ENCODE measurements at regions not wholly inside any gene's neighbourhood (a gene's known extent, or its start where the extent isn't known, plus 50 kb on each side); places are given as distances from the start of the nearest gene placed in this dataset.

DNA sequence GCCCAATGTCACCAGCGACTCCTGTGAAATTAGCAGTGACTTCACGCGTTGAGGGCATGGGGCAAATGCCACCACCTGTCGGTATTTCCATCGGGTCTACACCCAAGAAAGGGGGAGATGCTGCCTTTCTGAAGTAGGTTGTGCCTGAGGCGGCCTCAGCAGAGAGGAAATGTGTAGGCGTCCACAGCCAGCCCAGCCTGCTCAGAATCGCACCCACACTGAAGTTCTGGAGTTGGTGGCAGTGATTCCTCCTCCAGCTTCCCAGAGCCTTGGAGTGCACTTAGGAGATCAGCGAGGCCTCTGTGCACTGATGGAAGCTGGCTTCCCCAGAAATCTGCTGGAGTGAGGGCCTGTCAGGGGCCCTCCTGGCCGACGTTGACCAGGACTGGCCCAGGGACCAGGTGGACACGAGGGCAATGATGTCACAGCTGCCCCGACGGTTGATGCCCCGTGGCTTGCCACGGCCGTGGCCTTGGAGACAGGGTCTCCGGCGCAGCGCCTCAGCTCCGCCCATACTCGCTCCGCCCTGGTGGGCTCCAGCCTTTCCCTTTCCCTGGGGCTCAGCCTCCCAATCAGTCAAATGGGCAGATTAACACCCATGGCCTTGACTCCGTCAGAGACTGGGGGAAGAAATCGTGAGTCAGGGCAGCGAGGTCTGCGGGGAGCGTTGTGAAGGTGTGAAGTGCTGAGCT is 484.8 kb downstream of the PREX1 start:
- no peaks in the 10 kb centered on the region for H3K9me2 ChIP-seq (replicated peaks; ENCODE audit: low read depth, low read length)
- H2AFZ ChIP-seq (ENCODE audit: low read length): no peak overlapping the region
- TF ChIP-seq CTCF (conservative IDR thresholded peaks at IDR 0.05; ENCODE audit: low read length): no peak
- TF ChIP-seq EZH2phosphoT487 (IDR thresholded peaks at IDR 0.05; ENCODE audit: borderline replicate concordance): no peak
- H3K9ac ChIP-seq (ENCODE audit: low read depth, low read length, poor library complexity, severe bottlenecking): no peak overlapping the region
- H3K4me3 ChIP-seq (ENCODE audit: low read length, poor library complexity, severe bottlenecking): no peak overlapping the region
- H3F3A ChIP-seq (ENCODE audit: low read depth): no peaks in the 10 kb centered on the region
- no peaks in the 10 kb centered on the region for H4K20me1 ChIP-seq (ENCODE audit: insufficient read depth, low read length, poor library complexity, severe bottlenecking)
- no peaks in the 10 kb centered on the region for H3K36me3 ChIP-seq (ENCODE audit: insufficient read depth, low read length)
- no peaks in the 10 kb centered on the region for H3K27me3 ChIP-seq (ENCODE audit: insufficient read depth, low read length, poor library complexity, severe bottlenecking)
- H3K79me2 ChIP-seq (ENCODE audit: insufficient read depth, low read length): no peaks in the 10 kb centered on the region
- no peaks in the 10 kb centered on the region for H3K4me1 ChIP-seq (ENCODE audit: insufficient read depth, low read length, poor library complexity, severe bottlenecking)
- no peak overlapping the region for H3K4me2 ChIP-seq (ENCODE audit: low read depth, low read length, poor library complexity, severe bottlenecking)
- no peaks in the 10 kb centered on the region for H3K9me3 ChIP-seq (ENCODE audit: insufficient read depth, low read depth, low read length)

- no peaks in the 10 kb centered on the region for H3K36me3 ChIP-seq (ENCODE audit: insufficient read depth, low read length)
- H3K9me2 ChIP-seq (replicated peaks; ENCODE audit: low read depth, low read length): no peaks in the 10 kb centered on the region
- no peaks in the 10 kb centered on the region for H3K9me3 ChIP-seq (ENCODE audit: insufficient read depth, low read depth, low read length)
- no peaks in the 10 kb centered on the region for H3K27me3 ChIP-seq (ENCODE audit: insufficient read depth, low read length, poor library complexity, severe bottlenecking)
- H3K4me3 ChIP-seq (ENCODE audit: low read length, poor library complexity, severe bottlenecking): no peak overlapping the region
- no peaks in the 10 kb centered on the region for H3K4me1 ChIP-seq (ENCODE audit: insufficient read depth, low read length, poor library complexity, severe bottlenecking)
- no peak for TF ChIP-seq EZH2phosphoT487 (IDR thresholded peaks at IDR 0.05; ENCODE audit: borderline replicate concordance)
- no peak for TF ChIP-seq CTCF (conservative IDR thresholded peaks at IDR 0.05; ENCODE audit: low read length)
- no peak overlapping the region for H2AFZ ChIP-seq (ENCODE audit: low read length)
- H4K20me1 ChIP-seq (ENCODE audit: insufficient read depth, low read length, poor library complexity, severe bottlenecking): no peaks in the 10 kb centered on the region
- no peak overlapping the region for H3K4me2 ChIP-seq (ENCODE audit: low read depth, low read length, poor library complexity, severe bottlenecking)
- no peaks in the 10 kb centered on the region for H3K79me2 ChIP-seq (ENCODE audit: insufficient read depth, low read length)
- H3K9ac ChIP-seq (ENCODE audit: low read depth, low read length, poor library complexity, severe bottlenecking): no peak overlapping the region
- no peaks in the 10 kb centered on the region for H3F3A ChIP-seq (ENCODE audit: low read depth)
These were observed 486.9 kb downstream of the PREX1 start for GRCh38 chr20:48340883-48341281.

DNA sequence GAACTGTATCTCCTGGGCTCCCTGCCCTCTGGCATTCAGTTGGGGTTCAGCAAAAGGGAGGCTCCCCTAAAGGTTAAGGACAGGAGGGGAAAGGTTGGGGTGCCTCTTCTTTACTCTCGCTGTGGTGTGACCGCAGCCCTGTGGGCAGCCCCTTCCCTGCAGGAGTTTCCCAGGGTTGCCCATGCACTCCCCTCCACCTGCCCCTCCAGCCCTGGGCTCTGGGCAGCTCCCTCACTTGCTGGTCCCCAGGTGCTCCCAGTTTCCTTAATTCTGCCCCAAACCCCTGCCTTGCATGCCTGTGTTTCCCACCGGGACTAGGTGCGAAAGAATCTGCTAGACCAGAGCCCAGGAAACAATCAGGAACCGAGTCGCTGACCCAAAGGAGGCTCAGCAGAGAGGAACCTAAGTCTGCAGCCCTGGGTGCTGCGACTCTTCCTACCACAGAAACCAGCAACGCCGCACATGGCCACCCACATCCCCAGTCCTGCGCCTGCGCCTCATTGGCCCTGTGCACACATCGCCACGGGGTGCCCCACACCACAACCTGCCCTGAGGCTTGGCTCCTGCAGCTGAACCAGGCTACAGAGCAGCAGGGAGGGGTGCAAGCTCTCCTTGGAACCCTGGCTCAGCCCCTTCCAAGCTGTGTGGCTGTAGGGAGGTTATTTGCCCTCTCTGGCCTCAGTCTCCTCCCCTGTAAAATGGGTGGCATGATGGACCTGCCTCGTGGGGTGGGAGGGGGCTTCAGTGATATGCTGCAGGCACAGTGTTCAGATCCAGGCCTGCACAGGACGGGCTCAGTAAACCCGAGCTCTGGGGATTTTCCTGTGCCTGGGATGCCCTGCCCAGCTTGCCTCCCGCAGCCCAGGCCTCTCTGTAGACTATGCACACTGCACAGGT is 487.6 kb downstream of the PREX1 start:
- H3K4me2 ChIP-seq (ENCODE audit: low read depth, low read length, poor library complexity, severe bottlenecking): no peak overlapping the region
- TF ChIP-seq CTCF (conservative IDR thresholded peaks at IDR 0.05; ENCODE audit: low read length) (no peak), EZH2phosphoT487 (IDR thresholded peaks at IDR 0.05; ENCODE audit: borderline replicate concordance) (no peak)
- no peaks in the 10 kb centered on the region for H3K4me1 ChIP-seq (ENCODE audit: insufficient read depth, low read length, poor library complexity, severe bottlenecking)
- no peaks in the 10 kb centered on the region for H3K36me3 ChIP-seq (ENCODE audit: insufficient read depth, low read length)
- no peak overlapping the region for H3K4me3 ChIP-seq (ENCODE audit: low read length, poor library complexity, severe bottlenecking)
- H2AFZ ChIP-seq (ENCODE audit: low read length): no peak overlapping the region
- H4K20me1 ChIP-seq (ENCODE audit: insufficient read depth, low read length, poor library complexity, severe bottlenecking): no peaks in the 10 kb centered on the region
- no peaks in the 10 kb centered on the region for H3K9me2 ChIP-seq (replicated peaks; ENCODE audit: low read depth, low read length)
- no peaks in the 10 kb centered on the region for H3K9me3 ChIP-seq (ENCODE audit: insufficient read depth, low read depth, low read length)
- no peaks in the 10 kb centered on the region for H3K27me3 ChIP-seq (ENCODE audit: insufficient read depth, low read length, poor library complexity, severe bottlenecking)
- H3K9ac ChIP-seq (ENCODE audit: low read depth, low read length, poor library complexity, severe bottlenecking): no peak overlapping the region
- H3K79me2 ChIP-seq (ENCODE audit: insufficient read depth, low read length): no peaks in the 10 kb centered on the region
- no peaks in the 10 kb centered on the region for H3F3A ChIP-seq (ENCODE audit: low read depth)
